ENCODE measurements at regions not wholly inside any gene's neighbourhood (a gene's known extent, or its start where the extent isn't known, plus 50 kb on each side); places are given as distances from the start of the nearest gene placed in this dataset.

GRCh38 chr20:11362450-11362849 lies 555.2 kb upstream of the BTBD3 start:
- TF ChIP-seq CTCF (conservative IDR thresholded peaks at IDR 0.05; ENCODE audit: low read length) (no peak), EZH2phosphoT487 (IDR thresholded peaks at IDR 0.05; ENCODE audit: borderline replicate concordance, low read depth, low read length) (no peak)
